ENCODE measurements at regions not wholly inside any gene's neighbourhood (a gene's known extent, or its start where the extent isn't known, plus 50 kb on each side); places are given as distances from the start of the nearest gene placed in this dataset.

DNA sequence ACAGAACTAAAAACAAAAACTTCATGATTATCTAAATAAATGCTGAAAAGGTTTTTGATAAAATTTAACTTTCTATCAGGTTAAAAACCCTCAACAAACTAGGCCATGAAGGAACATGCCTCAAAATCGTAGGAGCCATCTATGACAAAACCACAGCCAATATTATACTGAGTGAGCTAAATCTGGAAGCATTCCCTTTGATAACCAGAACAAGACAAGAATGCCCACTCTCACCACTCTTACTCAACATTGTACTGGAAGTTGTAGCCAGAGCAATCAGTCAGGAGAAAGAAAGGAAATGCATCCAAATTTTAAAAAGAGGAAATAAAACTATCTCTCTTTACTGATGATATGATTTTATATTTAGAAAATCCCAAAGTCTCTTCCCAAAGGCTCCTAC lies 228.7 kb downstream of the CHRM2 start:
- Histone ChIP-seq H3K79me2 (ENCODE audit: insufficient read depth, low read length) (no peaks in the 10 kb centered on the region), H2AFZ (ENCODE audit: low read length) (no peak overlapping the region), H3K9me2 (replicated peaks; ENCODE audit: low read depth, low read length) (no peaks in the 10 kb centered on the region), H3K4me1 (ENCODE audit: insufficient read depth, low read length, poor library complexity, severe bottlenecking) (no peaks in the 10 kb centered on the region), H3K27me3 (ENCODE audit: insufficient read depth, low read length, poor library complexity, severe bottlenecking) (no peaks in the 10 kb centered on the region), H3F3A (ENCODE audit: low read depth) (no peaks in the 10 kb centered on the region), H3K9me3 (ENCODE audit: insufficient read depth, low read depth, low read length) (no peaks in the 10 kb centered on the region), H3K36me3 (ENCODE audit: insufficient read depth, low read length) (no peaks in the 10 kb centered on the region), H3K4me3 (ENCODE audit: low read length, poor library complexity, severe bottlenecking) (no peak overlapping the region), H4K20me1 (ENCODE audit: insufficient read depth, low read length, poor library complexity, severe bottlenecking) (no peaks in the 10 kb centered on the region), H3K4me2 (ENCODE audit: low read depth, low read length, poor library complexity, severe bottlenecking) (no peak overlapping the region), H3K9ac (ENCODE audit: low read depth, low read length, poor library complexity, severe bottlenecking) (no peak overlapping the region)
- no peak for TF ChIP-seq EZH2phosphoT487 (IDR thresholded peaks at IDR 0.05; ENCODE audit: borderline replicate concordance)
- TF ChIP-seq, protein P1, sequence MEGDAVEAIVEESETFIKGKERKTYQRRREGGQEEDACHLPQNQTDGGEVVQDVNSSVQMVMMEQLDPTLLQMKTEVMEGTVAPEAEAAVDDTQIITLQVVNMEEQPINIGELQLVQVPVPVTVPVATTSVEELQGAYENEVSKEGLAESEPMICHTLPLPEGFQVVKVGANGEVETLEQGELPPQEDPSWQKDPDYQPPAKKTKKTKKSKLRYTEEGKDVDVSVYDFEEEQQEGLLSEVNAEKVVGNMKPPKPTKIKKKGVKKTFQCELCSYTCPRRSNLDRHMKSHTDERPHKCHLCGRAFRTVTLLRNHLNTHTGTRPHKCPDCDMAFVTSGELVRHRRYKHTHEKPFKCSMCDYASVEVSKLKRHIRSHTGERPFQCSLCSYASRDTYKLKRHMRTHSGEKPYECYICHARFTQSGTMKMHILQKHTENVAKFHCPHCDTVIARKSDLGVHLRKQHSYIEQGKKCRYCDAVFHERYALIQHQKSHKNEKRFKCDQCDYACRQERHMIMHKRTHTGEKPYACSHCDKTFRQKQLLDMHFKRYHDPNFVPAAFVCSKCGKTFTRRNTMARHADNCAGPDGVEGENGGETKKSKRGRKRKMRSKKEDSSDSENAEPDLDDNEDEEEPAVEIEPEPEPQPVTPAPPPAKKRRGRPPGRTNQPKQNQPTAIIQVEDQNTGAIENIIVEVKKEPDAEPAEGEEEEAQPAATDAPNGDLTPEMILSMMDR (conservative IDR thresholded peaks at IDR 0.05; ENCODE audit: low read length): no peak

DNA sequence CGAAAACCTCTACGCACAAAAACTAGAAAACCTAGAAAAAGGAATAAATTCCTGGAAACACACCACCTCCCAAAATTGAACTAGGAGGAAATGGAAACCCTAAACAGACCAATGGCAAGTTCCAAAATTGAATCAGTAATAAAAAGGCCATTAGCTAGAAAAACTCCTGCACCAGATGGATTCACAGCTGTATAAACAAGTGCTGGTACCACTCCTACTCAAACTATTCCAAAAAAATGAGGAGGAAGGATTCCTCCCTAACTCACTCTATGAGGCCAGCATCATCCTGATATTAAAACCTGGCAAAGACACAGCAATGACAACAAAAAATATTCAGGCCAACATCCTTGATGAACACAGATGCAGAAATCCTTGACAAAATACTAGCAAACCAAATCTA lies 228.2 kb downstream of the CHRM2 start:
- Histone ChIP-seq H3F3A (ENCODE audit: low read depth) (no peaks in the 10 kb centered on the region), H4K20me1 (ENCODE audit: insufficient read depth, low read length, poor library complexity, severe bottlenecking) (no peaks in the 10 kb centered on the region), H3K36me3 (ENCODE audit: insufficient read depth, low read length) (no peaks in the 10 kb centered on the region), H2AFZ (ENCODE audit: low read length) (no peak overlapping the region), H3K9ac (ENCODE audit: low read depth, low read length, poor library complexity, severe bottlenecking) (no peak overlapping the region), H3K9me3 (ENCODE audit: insufficient read depth, low read depth, low read length) (no peaks in the 10 kb centered on the region), H3K27me3 (ENCODE audit: insufficient read depth, low read length, poor library complexity, severe bottlenecking) (no peaks in the 10 kb centered on the region), H3K9me2 (replicated peaks; ENCODE audit: low read depth, low read length) (no peaks in the 10 kb centered on the region), H3K4me3 (ENCODE audit: low read length, poor library complexity, severe bottlenecking) (no peak overlapping the region), H3K79me2 (ENCODE audit: insufficient read depth, low read length) (no peaks in the 10 kb centered on the region), H3K4me2 (ENCODE audit: low read depth, low read length, poor library complexity, severe bottlenecking) (no peak overlapping the region), H3K4me1 (ENCODE audit: insufficient read depth, low read length, poor library complexity, severe bottlenecking) (no peaks in the 10 kb centered on the region)
- no peak for TF ChIP-seq EZH2phosphoT487 (IDR thresholded peaks at IDR 0.05; ENCODE audit: borderline replicate concordance)
- TF ChIP-seq, protein P1 (conservative IDR thresholded peaks at IDR 0.05; ENCODE audit: low read length): no peak

DNA sequence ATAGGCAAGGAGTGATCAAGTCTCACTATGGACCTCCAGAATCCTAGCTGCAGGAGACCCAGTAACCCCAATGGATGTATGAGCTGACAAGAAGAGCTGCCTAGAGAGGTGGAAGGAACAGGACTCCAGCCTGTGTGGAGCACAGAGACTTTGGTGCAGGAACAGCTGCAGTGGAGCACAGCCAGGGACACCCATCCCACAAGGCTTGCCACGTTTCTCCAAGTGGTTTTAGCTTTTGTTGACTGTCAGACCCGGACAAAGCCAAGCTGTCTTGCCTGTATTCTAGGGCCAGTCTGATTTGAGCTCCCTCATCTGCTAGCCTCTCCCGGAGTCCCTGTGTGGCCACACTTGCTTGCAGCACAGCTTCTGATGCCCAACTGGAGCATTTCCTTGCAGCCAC lies 224.7 kb downstream of the CHRM2 start:
- Histone ChIP-seq H3K4me1 (ENCODE audit: insufficient read depth, low read length, poor library complexity, severe bottlenecking) (no peaks in the 10 kb centered on the region), H2AFZ (ENCODE audit: low read length) (no peak overlapping the region), H4K20me1 (ENCODE audit: insufficient read depth, low read length, poor library complexity, severe bottlenecking) (no peaks in the 10 kb centered on the region), H3K9me3 (ENCODE audit: insufficient read depth, low read depth, low read length) (no peaks in the 10 kb centered on the region), H3K79me2 (ENCODE audit: insufficient read depth, low read length) (no peaks in the 10 kb centered on the region), H3K27me3 (ENCODE audit: insufficient read depth, low read length, poor library complexity, severe bottlenecking) (no peaks in the 10 kb centered on the region), H3K4me2 (ENCODE audit: low read depth, low read length, poor library complexity, severe bottlenecking) (no peak overlapping the region), H3K9me2 (replicated peaks; ENCODE audit: low read depth, low read length) (no peaks in the 10 kb centered on the region), H3K36me3 (ENCODE audit: insufficient read depth, low read length) (no peaks in the 10 kb centered on the region), H3K9ac (ENCODE audit: low read depth, low read length, poor library complexity, severe bottlenecking) (no peak overlapping the region), H3F3A (ENCODE audit: low read depth) (no peaks in the 10 kb centered on the region), H3K4me3 (ENCODE audit: low read length, poor library complexity, severe bottlenecking) (no peak overlapping the region)
- TF ChIP-seq, protein P1 (conservative IDR thresholded peaks at IDR 0.05; ENCODE audit: low read length): no peak
- no peak for TF ChIP-seq EZH2phosphoT487 (IDR thresholded peaks at IDR 0.05; ENCODE audit: borderline replicate concordance)
